Liver (tissue), 3 donors: ENCODE measurements at regions not wholly inside any gene's neighbourhood (a gene's known extent, or its start where the extent isn't known, plus 50 kb on each side); places are given as distances from the start of the nearest gene placed in this dataset.

Source experiments
- EGR1 ChIP-seq, 2 donors: IDR thresholded peaks; 2 replicates each; pipeline ENCODE4 v1.6.1; 2016 to 2018; ENCODE audit warnings: antibody characterized with exemption in 2 of 2, low read depth in 2 of 2
- FOXA1 ChIP-seq: IDR thresholded peaks from 2 replicates; pipeline ENCODE4 v1.6.1; 2016; ENCODE audit warnings: antibody characterized with exemption
- GABPA ChIP-seq, 2 donors: IDR thresholded peaks in 1 of 2; conservative IDR thresholded peaks in 1 of 2; 2 replicates each; pipeline ENCODE4 v1.6.1; 2016; ENCODE audit warnings: antibody characterized with exemption in 2 of 2, mild to moderate bottlenecking in 1 of 2, moderate library complexity in 1 of 2
- RAD21 ChIP-seq, 2 donors: IDR thresholded peaks; 2 replicates each; pipeline ENCODE4 v1.6.1; 2016; ENCODE audit warnings: antibody characterized with exemption in 2 of 2, mild to moderate bottlenecking in 2 of 2
- RXRA ChIP-seq, 2 donors: IDR thresholded peaks; 2 replicates each; pipeline ENCODE4 v1.6.1; 2017 to 2018; ENCODE audit warnings: antibody characterized with exemption in 2 of 2, mild to moderate bottlenecking in 1 of 2
- TAF1 ChIP-seq: conservative IDR thresholded peaks from 2 replicates; pipeline ENCODE4 v1.6.1; 2016; ENCODE audit warnings: antibody characterized with exemption, mild to moderate bottlenecking
- TF ChIP-seq, protein P1 (sequence below): fragments of 150-350 bp; IDR thresholded peaks from 2 replicates; pipeline ENCODE4 v1.5.1; 2017; ENCODE audit warnings: improper control_type of control experiment, low read depth, low read length; ENCODE audit not compliant: missing input control
- TF ChIP-seq, protein P2 (sequence below): IDR thresholded peaks from 2 replicates; pipeline ENCODE4 v1.6.1; 2016; ENCODE audit warnings: antibody characterized with exemption, mild to moderate bottlenecking
- TF ChIP-seq, protein P3 (sequence below): IDR thresholded peaks from 2 replicates; pipeline ENCODE4 v1.6.1; 2016; ENCODE audit warnings: antibody characterized with exemption
- donor health status: healthy.
- donor health status: healthy.

DNA sequence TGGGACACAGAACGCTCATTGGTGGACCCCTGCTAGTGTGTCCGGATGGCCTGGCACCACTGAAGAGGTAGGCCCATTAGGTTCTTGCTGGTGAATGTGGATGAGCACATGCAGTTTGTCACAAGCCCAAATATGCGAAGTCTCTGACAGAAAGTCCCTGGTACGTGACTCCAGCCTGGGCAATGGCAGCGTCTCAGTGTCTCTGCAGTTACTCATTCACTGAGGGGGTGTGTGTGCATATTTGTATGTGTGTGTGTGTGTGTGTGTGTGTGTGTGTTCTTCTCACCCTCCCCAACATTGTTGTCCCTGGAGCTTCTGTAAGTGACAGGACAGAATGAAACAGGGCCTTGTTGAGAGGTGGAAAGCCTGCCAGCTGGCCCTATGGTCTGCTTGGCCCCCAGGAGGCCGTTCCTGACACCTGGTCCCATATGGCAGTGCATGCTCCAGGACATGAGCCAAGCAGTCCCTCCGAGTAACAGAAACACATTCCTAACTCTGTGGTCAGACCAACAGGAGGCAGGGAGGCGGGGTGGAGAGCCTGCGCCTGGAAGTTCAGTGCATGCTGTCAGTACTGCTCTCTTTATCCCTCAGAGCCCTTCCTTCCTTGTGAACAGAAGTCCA lies 169.9 kb downstream of the SLC28A3 start:
- TF ChIP-seq, protein P1, sequence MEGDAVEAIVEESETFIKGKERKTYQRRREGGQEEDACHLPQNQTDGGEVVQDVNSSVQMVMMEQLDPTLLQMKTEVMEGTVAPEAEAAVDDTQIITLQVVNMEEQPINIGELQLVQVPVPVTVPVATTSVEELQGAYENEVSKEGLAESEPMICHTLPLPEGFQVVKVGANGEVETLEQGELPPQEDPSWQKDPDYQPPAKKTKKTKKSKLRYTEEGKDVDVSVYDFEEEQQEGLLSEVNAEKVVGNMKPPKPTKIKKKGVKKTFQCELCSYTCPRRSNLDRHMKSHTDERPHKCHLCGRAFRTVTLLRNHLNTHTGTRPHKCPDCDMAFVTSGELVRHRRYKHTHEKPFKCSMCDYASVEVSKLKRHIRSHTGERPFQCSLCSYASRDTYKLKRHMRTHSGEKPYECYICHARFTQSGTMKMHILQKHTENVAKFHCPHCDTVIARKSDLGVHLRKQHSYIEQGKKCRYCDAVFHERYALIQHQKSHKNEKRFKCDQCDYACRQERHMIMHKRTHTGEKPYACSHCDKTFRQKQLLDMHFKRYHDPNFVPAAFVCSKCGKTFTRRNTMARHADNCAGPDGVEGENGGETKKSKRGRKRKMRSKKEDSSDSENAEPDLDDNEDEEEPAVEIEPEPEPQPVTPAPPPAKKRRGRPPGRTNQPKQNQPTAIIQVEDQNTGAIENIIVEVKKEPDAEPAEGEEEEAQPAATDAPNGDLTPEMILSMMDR: no peak
- TF ChIP-seq FOXA1: no peak
- no peak for TF ChIP-seq RXRA (IDR thresholded peaks at IDR 0.05)
- no peak for TF ChIP-seq TAF1
- TF ChIP-seq RAD21 (IDR thresholded peaks at IDR 0.05): peak in 1 of 2 donors; percentile 21
- TF ChIP-seq, protein P2, sequence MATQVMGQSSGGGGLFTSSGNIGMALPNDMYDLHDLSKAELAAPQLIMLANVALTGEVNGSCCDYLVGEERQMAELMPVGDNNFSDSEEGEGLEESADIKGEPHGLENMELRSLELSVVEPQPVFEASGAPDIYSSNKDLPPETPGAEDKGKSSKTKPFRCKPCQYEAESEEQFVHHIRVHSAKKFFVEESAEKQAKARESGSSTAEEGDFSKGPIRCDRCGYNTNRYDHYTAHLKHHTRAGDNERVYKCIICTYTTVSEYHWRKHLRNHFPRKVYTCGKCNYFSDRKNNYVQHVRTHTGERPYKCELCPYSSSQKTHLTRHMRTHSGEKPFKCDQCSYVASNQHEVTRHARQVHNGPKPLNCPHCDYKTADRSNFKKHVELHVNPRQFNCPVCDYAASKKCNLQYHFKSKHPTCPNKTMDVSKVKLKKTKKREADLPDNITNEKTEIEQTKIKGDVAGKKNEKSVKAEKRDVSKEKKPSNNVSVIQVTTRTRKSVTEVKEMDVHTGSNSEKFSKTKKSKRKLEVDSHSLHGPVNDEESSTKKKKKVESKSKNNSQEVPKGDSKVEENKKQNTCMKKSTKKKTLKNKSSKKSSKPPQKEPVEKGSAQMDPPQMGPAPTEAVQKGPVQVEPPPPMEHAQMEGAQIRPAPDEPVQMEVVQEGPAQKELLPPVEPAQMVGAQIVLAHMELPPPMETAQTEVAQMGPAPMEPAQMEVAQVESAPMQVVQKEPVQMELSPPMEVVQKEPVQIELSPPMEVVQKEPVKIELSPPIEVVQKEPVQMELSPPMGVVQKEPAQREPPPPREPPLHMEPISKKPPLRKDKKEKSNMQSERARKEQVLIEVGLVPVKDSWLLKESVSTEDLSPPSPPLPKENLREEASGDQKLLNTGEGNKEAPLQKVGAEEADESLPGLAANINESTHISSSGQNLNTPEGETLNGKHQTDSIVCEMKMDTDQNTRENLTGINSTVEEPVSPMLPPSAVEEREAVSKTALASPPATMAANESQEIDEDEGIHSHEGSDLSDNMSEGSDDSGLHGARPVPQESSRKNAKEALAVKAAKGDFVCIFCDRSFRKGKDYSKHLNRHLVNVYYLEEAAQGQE: no peak
- TF ChIP-seq, protein P3, sequence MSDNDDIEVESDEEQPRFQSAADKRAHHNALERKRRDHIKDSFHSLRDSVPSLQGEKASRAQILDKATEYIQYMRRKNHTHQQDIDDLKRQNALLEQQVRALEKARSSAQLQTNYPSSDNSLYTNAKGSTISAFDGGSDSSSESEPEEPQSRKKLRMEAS: no peak
- TF ChIP-seq EGR1 (IDR thresholded peaks at IDR 0.05; ENCODE audit: low read depth in 2 of 2): no peak
- TF ChIP-seq GABPA (IDR thresholded peaks at IDR 0.05 in 1 of 2, conservative IDR thresholded peaks at IDR 0.05 in 1 of 2): no peak
